ENCODE measurements at regions not wholly inside any gene's neighbourhood (a gene's known extent, or its start where the extent isn't known, plus 50 kb on each side); places are given as distances from the start of the nearest gene placed in this dataset.

- Histone ChIP-seq H3K4me3 (ENCODE audit: low read length) (no peak overlapping the region), H2BK5ac (ENCODE audit: low read length) (no peak overlapping the region), H3K27me3 (ENCODE audit: insufficient read depth, low read length, poor library complexity) (no peaks in the 10 kb centered on the region), H3K9ac (ENCODE audit: low read length) (no peak overlapping the region), H3K18ac (ENCODE audit: low read length) (no peak overlapping the region), H4K8ac (ENCODE audit: low read depth, low read length) (no peak overlapping the region), H2BK120ac (ENCODE audit: low read depth, low read length) (no peak overlapping the region), H3K4ac (ENCODE audit: low read depth, low read length) (no peak overlapping the region), H2BK15ac (replicated peaks; ENCODE audit: low read depth) (no peak overlapping the region), H4K5ac (ENCODE audit: low read length) (no peak overlapping the region), H3K4me1 (ENCODE audit: control insufficient read depth, low read depth, low read length) (no peaks in the 10 kb centered on the region), H3K56ac (ENCODE audit: low read length) (no peak overlapping the region), H3K79me1 (ENCODE audit: low read length) (no peaks in the 10 kb centered on the region), H3K36me3 (ENCODE audit: control insufficient read depth, insufficient read depth, low read length) (no peaks in the 10 kb centered on the region), H3K4me2 (ENCODE audit: low read length) (no peak overlapping the region), H3K79me2 (ENCODE audit: control insufficient read depth, insufficient read depth, low read length) (no peaks in the 10 kb centered on the region), H3K23ac (ENCODE audit: low read length) (no peak overlapping the region), H2AK5ac (ENCODE audit: low read length) (no peak overlapping the region), H3K27ac (ENCODE audit: low read depth, low read length) (no peak overlapping the region)
- no CpG with 5 or more reads among the region's 10 CpGs for WGBS (ENCODE audit: extremely low coverage, insufficient coverage, low lambda C conversion rate)
- no peak for DNase-seq
These were observed 125.4 kb downstream of the RNASET2 start for GRCh38 chr6:166830891-166831363.

DNA sequence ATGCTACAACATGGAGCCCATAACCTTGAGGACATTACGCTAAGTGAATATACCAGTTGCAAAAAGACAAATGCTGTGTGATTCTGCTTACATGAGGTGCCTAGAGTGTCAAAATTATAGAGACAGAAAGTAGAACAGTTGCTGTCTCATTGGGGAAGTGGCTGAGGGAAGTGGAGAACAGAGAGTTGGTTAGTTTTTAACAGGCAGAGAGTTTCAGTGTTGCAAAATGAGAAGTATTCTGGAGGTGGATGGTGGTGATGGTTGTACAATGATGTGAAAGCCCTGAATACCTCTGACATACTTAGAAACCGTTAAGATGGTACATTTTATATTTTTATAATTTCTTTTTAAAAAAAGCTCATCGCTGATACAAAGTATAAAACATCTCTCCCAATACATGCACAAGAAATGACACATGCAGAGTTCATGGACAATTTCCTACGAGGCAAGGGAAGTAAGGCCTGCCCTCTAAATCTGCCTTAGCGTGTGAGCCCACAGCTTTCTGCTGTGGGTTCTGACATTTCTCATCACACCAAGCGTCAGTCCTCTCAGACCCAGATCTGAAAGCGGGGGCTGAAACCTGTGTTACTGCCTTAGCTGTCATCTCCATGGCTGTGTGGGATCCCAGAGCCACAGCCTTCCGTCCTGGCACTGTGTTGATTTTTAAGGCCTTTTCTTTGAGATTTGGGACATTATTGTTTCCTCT, 126.0 kb downstream of the RNASET2 start:
- no CpG with 5 or more reads among the region's 8 CpGs for WGBS (ENCODE audit: extremely low coverage, insufficient coverage, low lambda C conversion rate)
- Histone ChIP-seq H3K79me1 (ENCODE audit: low read length) (no peaks in the 10 kb centered on the region), H3K18ac (ENCODE audit: low read length) (no peak overlapping the region)

DNA sequence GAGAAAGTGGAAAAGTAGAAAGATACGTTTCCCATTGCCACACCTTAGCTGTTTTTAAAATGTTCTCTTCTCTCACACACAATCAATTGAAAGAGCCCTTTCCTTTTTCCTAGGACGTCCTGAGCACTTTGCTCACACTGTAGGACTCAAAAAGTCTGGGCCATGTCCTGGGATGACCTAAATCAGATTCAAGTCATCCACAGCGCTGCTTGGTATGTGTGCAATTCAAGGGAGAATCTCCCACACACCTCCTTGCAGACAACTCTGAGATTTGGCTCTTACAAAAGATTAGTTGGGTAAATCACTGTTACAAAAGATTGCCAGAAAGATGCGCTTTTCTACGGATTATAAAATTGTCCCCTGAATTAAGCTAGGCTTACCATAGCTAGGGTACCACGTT, 130.1 kb downstream of the RNASET2 start:
- Histone ChIP-seq H3K4ac (ENCODE audit: low read depth, low read length) (no peak overlapping the region), H3K36me3 (ENCODE audit: control insufficient read depth, insufficient read depth, low read length) (no peaks in the 10 kb centered on the region), H3K9ac (ENCODE audit: low read length) (no peak overlapping the region), H3K27ac (ENCODE audit: low read depth, low read length) (no peak overlapping the region), H3K23ac (ENCODE audit: low read length) (no peak overlapping the region), H2BK120ac (ENCODE audit: low read depth, low read length) (no peak overlapping the region), H2BK15ac (replicated peaks; ENCODE audit: low read depth) (no peak overlapping the region), H3K79me1 (ENCODE audit: low read length) (no peaks in the 10 kb centered on the region), H3K18ac (ENCODE audit: low read length) (no peak overlapping the region), H4K8ac (ENCODE audit: low read depth, low read length) (no peak overlapping the region), H3K79me2 (ENCODE audit: control insufficient read depth, insufficient read depth, low read length) (no peaks in the 10 kb centered on the region), H3K4me2 (ENCODE audit: low read length) (no peak overlapping the region), H3K4me1 (ENCODE audit: control insufficient read depth, low read depth, low read length) (no peaks in the 10 kb centered on the region), H2AK5ac (ENCODE audit: low read length) (no peak overlapping the region), H3K56ac (ENCODE audit: low read length) (no peak overlapping the region), H3K27me3 (ENCODE audit: insufficient read depth, low read length, poor library complexity) (no peaks in the 10 kb centered on the region), H3K4me3 (ENCODE audit: low read length) (no peak overlapping the region), H4K5ac (ENCODE audit: low read length) (no peak overlapping the region), H2BK5ac (ENCODE audit: low read length) (no peak overlapping the region)
- WGBS (ENCODE audit: extremely low coverage, insufficient coverage, low lambda C conversion rate), result no CpG with 5 or more reads among the region's 6 CpGs
- no peak for DNase-seq

More for the DNA sequence above, 126.0 kb downstream of the RNASET2 start:
- H4K8ac ChIP-seq (ENCODE audit: low read depth, low read length), result no peak overlapping the region
- no peak overlapping the region for H2AK5ac ChIP-seq (ENCODE audit: low read length)
- no peak overlapping the region for H2BK15ac ChIP-seq (replicated peaks; ENCODE audit: low read depth)
- no peak overlapping the region for H3K4me3 ChIP-seq (ENCODE audit: low read length)
- no peak overlapping the region for H3K56ac ChIP-seq (ENCODE audit: low read length)
- H3K4ac ChIP-seq (ENCODE audit: low read depth, low read length), result no peak overlapping the region
- H4K5ac ChIP-seq (ENCODE audit: low read length), result no peak overlapping the region
- no peaks in the 10 kb centered on the region for H3K27me3 ChIP-seq (ENCODE audit: insufficient read depth, low read length, poor library complexity)
- no peak overlapping the region for H3K4me2 ChIP-seq (ENCODE audit: low read length)
- H3K36me3 ChIP-seq (ENCODE audit: control insufficient read depth, insufficient read depth, low read length), result no peaks in the 10 kb centered on the region
- H3K27ac ChIP-seq (ENCODE audit: low read depth, low read length), result no peak overlapping the region
- no peak for DNase-seq
- no peaks in the 10 kb centered on the region for H3K79me2 ChIP-seq (ENCODE audit: control insufficient read depth, insufficient read depth, low read length)
- no peak overlapping the region for H2BK5ac ChIP-seq (ENCODE audit: low read length)
- no peaks in the 10 kb centered on the region for H3K4me1 ChIP-seq (ENCODE audit: control insufficient read depth, low read depth, low read length)
- no peak overlapping the region for H3K23ac ChIP-seq (ENCODE audit: low read length)
- no peak overlapping the region for H3K9ac ChIP-seq (ENCODE audit: low read length)
- no peak overlapping the region for H2BK120ac ChIP-seq (ENCODE audit: low read depth, low read length)

DNA sequence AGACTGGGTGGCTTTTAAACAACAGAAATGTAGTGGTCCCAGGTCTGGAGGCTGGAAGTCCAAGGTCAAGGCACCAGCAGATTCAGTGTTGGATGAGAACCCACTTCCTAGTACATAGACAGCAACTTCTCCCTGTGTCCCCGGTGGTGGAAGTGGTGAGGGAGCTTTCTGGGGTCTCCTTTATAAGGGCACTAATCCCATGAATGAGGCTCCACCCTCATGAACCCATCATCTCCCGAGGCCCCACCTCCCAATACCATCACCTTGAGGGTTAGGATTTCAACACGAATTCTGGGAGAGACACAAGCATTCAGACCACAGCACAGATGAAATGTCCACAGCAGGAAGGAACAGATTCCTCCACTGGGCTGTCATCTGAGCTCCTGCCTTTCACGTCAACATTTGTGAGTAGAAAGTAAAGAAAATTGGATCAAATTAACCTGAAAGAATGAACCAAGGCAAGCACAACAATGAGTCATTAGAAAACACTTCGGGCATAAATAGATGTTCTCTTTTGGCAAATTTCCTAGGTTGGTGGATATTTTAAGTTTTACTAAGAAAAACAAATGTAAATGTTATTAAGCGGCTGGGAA, 130.7 kb downstream of the RNASET2 start:
- H3K4me2 ChIP-seq (ENCODE audit: low read length), result no peak overlapping the region
- no peak overlapping the region for H3K4me3 ChIP-seq (ENCODE audit: low read length)
- H3K79me1 ChIP-seq (ENCODE audit: low read length), result no peaks in the 10 kb centered on the region
- WGBS (ENCODE audit: extremely low coverage, insufficient coverage, low lambda C conversion rate), result no CpG with 5 or more reads among the region's 6 CpGs
- no peak overlapping the region for H3K4ac ChIP-seq (ENCODE audit: low read depth, low read length)
- no peak overlapping the region for H3K56ac ChIP-seq (ENCODE audit: low read length)
- no peak overlapping the region for H2BK5ac ChIP-seq (ENCODE audit: low read length)
- no peak overlapping the region for H2AK5ac ChIP-seq (ENCODE audit: low read length)
- H3K79me2 ChIP-seq (ENCODE audit: control insufficient read depth, insufficient read depth, low read length), result no peaks in the 10 kb centered on the region
- no peak overlapping the region for H4K5ac ChIP-seq (ENCODE audit: low read length)
- H3K27ac ChIP-seq (ENCODE audit: low read depth, low read length), result no peak overlapping the region
- no peak overlapping the region for H2BK120ac ChIP-seq (ENCODE audit: low read depth, low read length)
- no peak overlapping the region for H3K23ac ChIP-seq (ENCODE audit: low read length)
- H3K27me3 ChIP-seq (ENCODE audit: insufficient read depth, low read length, poor library complexity), result no peaks in the 10 kb centered on the region
- H2BK15ac ChIP-seq (replicated peaks; ENCODE audit: low read depth), result no peak overlapping the region
- no peaks in the 10 kb centered on the region for H3K36me3 ChIP-seq (ENCODE audit: control insufficient read depth, insufficient read depth, low read length)
- DNase-seq, result no peak
- no peak overlapping the region for H4K8ac ChIP-seq (ENCODE audit: low read depth, low read length)
- H3K9ac ChIP-seq (ENCODE audit: low read length), result no peak overlapping the region
- no peaks in the 10 kb centered on the region for H3K4me1 ChIP-seq (ENCODE audit: control insufficient read depth, low read depth, low read length)
- no peak overlapping the region for H3K18ac ChIP-seq (ENCODE audit: low read length)

- Histone ChIP-seq H3K18ac (ENCODE audit: low read length) (no peak overlapping the region), H3K79me2 (ENCODE audit: control insufficient read depth, insufficient read depth, low read length) (no peaks in the 10 kb centered on the region)
- no CpG with 5 or more reads among the region's 10 CpGs for WGBS (ENCODE audit: extremely low coverage, insufficient coverage, low lambda C conversion rate)
These were observed 131.5 kb downstream of the RNASET2 start for GRCh38 chr6:166824880-166825250.

More at GRCh38 chr6:166824880-166825250, 131.5 kb downstream of the RNASET2 start:
- Histone ChIP-seq H3K4ac (ENCODE audit: low read depth, low read length) (no peak overlapping the region), H3K4me3 (ENCODE audit: low read length) (no peak overlapping the region), H3K27me3 (ENCODE audit: insufficient read depth, low read length, poor library complexity) (no peaks in the 10 kb centered on the region), H3K4me1 (ENCODE audit: control insufficient read depth, low read depth, low read length) (no peaks in the 10 kb centered on the region), H2BK120ac (ENCODE audit: low read depth, low read length) (no peak overlapping the region), H4K5ac (ENCODE audit: low read length) (no peak overlapping the region), H2BK5ac (ENCODE audit: low read length) (no peak overlapping the region), H3K23ac (ENCODE audit: low read length) (no peak overlapping the region), H3K27ac (ENCODE audit: low read depth, low read length) (no peak overlapping the region), H3K56ac (ENCODE audit: low read length) (no peak overlapping the region), H3K4me2 (ENCODE audit: low read length) (no peak overlapping the region), H4K8ac (ENCODE audit: low read depth, low read length) (no peak overlapping the region), H3K79me1 (ENCODE audit: low read length) (no peaks in the 10 kb centered on the region), H3K36me3 (ENCODE audit: control insufficient read depth, insufficient read depth, low read length) (no peaks in the 10 kb centered on the region), H3K9ac (ENCODE audit: low read length) (no peak overlapping the region), H2BK15ac (replicated peaks; ENCODE audit: low read depth) (no peak overlapping the region), H2AK5ac (ENCODE audit: low read length) (no peak overlapping the region)
- no peak for DNase-seq
